MM.1S (cell line): ENCODE measurements at regions not wholly inside any gene's neighbourhood (a gene's known extent, or its start where the extent isn't known, plus 50 kb on each side); places are given as distances from the start of the nearest gene placed in this dataset.

Experiments
- EZH2phosphoT487 ChIP-seq: fragments of 300-600 bp; sonication (generic); IDR thresholded peaks from 2 replicates; pipeline ENCODE4 v1.6.1; 2018; ENCODE audit warnings: antibody characterized with exemption, low read length
- TF ChIP-seq, protein P1 (sequence below): fragments of 300-600 bp; sonication (generic); IDR thresholded peaks from 2 replicates; pipeline ENCODE4 v1.5.1; 2016; ENCODE audit warnings: antibody characterized with exemption, low read length, mixed read lengths

DNA sequence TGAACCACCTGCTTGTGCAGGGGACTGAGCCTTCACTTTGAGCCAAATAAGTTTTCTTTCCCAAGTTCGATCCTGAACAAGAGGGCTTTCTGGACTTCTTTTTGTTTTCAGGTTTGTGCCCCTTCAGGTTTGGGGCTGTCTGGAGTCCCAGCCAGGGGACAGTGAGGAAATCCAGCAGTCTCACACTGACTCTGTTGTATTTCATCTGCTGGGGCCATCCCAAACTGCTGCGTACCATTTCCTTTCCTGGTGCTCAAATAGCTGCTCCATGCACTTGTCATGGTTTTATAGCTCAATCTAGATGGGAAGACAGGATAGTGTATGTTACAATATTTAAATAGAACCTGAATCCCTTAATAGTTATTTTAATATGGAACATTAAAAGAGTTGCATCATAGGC is 66.3 kb upstream of the IGLL5 start:
- TF ChIP-seq, protein P1, sequence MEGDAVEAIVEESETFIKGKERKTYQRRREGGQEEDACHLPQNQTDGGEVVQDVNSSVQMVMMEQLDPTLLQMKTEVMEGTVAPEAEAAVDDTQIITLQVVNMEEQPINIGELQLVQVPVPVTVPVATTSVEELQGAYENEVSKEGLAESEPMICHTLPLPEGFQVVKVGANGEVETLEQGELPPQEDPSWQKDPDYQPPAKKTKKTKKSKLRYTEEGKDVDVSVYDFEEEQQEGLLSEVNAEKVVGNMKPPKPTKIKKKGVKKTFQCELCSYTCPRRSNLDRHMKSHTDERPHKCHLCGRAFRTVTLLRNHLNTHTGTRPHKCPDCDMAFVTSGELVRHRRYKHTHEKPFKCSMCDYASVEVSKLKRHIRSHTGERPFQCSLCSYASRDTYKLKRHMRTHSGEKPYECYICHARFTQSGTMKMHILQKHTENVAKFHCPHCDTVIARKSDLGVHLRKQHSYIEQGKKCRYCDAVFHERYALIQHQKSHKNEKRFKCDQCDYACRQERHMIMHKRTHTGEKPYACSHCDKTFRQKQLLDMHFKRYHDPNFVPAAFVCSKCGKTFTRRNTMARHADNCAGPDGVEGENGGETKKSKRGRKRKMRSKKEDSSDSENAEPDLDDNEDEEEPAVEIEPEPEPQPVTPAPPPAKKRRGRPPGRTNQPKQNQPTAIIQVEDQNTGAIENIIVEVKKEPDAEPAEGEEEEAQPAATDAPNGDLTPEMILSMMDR, result no peak
- TF ChIP-seq EZH2phosphoT487, result no peak
